HG03520 (cell line): ENCODE measurements at regions not wholly inside any gene's neighbourhood (a gene's known extent, or its start where the extent isn't known, plus 50 kb on each side); places are given as distances from the start of the nearest gene placed in this dataset.
"Not testable (repeated sequence)": the region's sequence is repeated elsewhere in the genome, so short reads cannot be mapped to it uniquely, and the experiment has no call there.

Experiments
- ATAC-seq: cut with Tn5 transposase; IDR thresholded peaks from one replicate; pipeline ENCODE4 v1.9.1; 2021; ENCODE audit warnings: mild to moderate bottlenecking, moderate library complexity; ENCODE audit not compliant: unreplicated experiment

DNA sequence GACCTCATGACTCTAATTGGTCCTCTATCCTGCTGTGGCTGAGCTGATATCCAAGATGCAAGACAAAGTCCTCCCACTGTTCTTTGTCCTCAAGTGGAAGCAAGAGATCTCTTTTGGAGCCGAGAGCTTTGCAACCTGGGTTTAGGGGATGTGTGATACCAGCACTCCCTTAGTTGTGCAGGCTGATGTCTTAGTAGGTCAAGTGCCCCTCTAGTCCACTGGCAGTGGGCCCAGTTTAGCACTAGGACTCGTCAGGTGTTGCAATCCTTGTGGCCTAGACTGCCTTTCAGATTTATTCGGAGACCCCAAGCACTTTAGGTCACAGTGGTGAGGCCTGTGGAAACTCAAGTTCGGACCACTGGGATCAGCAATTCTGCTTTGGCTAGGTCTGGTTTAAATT, 64.0 kb downstream of the GPRASP3 start:
- no peak for ATAC-seq

DNA sequence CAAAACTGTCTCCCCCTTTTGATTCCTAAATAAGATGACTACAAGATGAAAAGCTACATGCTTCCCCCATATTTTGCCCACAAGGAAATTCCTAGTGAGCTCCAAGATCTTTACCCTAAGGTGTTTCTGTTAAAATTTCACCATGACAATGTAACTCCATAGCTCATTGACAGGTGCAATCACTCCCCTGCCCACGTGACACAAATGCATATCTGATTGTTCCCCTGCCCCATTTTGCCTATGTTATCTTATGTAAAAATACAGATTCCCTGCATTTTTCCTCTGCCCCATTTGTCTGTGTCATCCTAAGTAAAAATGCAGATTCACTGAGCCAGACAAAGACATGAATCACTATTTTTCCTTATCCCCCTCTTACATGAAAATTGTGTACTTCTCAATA, 66.7 kb downstream of the GPRASP3 start:
- ATAC-seq, result no peak

DNA sequence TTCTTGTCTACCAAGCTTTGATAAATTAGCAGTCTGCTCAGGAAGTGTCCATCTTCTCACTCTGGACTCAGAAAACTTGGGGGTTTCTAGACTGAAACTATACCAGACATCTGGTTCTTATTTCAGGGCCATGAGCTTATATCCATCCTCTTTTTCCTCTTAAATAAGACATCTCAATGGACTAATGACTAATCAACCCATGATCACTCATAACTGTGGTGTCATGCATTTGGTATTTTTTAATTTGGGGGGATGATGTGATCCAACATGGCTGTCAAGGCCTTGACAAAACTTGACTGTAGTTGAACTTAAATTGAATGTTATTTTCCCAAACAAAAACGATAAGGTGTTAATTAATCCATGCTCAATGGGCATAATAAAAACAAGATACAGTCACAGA, 87.8 kb downstream of the GPRASP3 start:
- ATAC-seq, result no peak

DNA sequence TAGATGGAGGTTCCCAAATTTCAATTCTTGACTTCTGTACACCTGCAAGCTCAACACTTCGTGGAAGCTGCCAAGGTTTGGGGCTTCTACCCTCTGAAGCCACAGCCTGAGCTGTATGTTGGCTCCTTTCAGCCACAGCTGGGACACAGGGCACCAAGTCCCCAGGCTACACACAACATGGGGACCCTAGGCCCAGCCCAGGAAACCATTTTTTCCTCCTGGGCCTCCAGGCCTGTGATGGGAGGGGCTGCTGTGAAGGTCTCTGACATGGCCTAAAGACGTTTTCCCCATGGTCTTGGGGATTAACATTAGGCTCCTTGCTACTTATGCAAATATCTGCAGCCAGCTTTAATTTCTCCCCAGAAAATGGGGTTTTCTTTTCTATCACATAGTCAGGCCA, 97.7 kb downstream of the GPRASP3 start:
- ATAC-seq, result not testable (repeated sequence)

DNA sequence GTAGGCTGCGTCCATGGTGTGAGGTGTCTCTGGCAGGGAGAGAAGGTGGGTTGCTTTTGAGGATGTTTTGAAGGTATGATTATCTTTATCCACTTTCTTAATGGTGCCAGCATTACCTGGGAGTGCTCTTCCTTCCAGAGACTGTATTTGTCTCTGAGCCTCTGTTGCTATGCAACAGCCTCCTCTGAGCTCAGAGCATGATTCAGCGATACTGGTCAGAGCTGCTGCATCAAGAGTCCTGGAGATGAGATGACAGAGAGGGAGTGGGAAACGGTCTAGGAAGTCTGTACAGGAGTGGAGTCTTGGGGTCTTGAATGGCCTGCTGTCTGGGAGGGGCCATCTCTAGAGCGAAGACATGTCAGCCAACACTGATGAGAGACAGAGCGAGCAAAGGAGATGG, 104.4 kb upstream of the RAB40AL start:
- ATAC-seq, result no peak

DNA sequence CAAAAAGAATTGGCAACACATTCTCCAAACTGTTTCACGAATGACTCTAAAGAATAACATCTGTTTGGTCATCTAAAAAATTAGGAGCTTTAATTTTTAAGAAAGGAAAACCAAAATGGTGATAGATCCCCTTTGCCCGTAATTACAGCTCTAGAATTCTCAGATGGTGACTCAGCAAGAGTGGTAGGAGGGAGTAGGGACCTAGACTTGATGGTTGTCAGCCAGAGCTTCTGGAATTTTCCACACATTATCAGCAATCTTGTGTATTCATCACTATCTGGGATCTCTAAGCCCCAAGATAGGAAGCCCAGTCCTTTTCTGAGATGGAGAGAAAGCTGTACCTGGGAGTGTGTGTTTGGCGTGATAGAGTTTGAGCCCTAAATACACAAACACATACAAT, 103.9 kb upstream of the RAB40AL start:
- no peak for ATAC-seq

DNA sequence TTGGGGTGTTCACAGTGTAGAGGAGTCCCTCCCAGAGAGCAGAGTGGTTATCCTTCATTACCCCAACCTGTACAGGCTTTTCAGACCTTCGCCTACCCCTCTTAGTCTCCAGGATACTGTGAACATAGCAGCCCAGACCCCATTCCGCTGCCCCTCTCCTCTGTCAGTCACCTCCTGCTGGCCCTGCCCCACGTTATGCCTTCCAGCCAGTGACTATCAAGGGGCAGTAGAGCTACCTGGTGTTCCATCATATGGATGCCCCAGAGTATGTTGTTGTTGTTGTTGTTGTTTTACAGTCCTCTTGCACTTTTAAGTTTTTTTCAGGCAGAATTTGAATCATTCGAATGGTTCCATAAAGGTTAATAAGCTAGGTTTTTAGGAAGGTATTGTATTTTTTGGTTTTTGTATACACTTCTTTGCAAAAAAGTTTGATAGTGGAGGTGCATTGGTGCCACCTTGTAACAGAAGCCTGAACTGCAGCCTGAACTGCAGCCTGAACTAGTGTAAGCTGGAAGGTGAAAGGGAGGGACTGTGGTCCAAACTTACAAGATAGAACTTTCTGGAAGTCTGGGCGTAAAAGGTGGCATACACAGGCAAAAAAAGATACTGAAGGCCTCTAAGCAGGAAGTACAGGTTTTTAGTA, 101.4 kb upstream of the RAB40AL start:
- ATAC-seq, result no peak

DNA sequence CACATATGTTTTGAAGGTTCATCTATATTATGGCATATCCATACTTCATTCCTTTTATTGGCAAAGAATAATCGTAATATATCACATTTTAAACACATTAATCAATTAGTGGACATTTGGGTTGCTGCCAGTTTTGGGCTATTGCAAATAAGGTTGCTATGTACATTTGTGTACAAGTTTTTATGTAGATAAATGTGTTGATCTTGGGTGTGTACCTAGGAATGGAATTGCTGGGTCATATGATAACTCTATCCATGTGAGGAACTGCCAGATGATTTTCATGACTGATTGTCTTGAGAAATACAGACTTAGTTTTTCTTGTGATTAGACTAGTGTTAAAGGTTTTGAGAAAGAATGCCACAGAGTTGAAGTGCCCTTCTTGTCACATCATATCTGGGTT, 99.2 kb upstream of the RAB40AL start:
- no peak for ATAC-seq

DNA sequence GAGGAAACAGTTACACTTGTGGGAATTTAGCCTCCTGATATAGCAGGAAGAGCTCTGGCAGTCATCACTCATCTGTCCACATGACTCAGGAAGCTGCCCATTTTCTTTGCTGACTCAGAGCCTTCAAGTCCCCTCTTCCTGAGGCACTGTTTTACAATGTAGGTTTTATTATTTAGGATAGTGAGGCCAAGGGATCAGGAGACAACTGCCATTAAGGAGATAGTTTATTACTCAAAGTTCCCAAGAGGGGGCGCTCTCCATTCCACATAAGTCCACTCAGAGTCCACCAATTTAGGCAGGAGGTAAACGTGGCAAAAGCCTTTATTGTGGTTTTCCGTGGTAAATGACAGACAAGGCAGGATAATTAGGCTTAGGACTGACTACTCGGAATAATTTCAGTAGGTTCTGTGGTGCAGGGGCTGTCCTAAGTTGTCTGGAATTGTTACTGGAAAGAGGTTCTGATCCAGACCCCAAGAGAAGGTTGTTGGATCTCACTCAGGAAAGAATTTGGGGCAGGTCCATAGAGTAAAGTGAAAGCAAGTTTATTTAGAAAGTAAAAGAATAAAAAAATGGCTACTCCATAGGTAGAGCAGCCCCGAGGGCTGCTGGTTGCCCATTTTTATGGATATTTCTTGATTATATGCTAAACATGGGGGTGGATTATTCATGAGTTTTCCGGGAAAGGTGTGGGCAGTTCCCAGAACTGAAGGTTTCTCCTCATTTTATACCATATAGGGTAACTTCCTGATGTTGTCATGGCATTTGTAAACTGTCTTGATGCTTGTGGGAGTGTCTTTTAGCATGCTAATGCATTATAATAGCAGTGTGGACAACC, 96.0 kb upstream of the RAB40AL start:
- ATAC-seq, result no peak

DNA sequence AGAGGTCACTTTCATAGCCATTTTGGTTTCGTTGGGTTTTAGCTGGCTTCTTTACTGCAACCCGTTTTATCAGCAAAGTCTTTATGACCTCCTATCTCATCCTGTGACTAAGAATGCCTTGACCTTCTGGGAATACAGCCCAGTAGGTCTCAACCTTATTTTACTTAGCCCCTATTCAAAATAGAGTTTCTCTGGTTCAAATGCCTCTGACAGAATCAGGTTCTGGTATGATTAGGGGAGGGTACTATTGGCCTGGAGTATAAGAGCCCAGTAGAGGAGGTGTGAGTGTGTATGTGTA, 95.4 kb upstream of the RAB40AL start:
- ATAC-seq, result no peak

DNA sequence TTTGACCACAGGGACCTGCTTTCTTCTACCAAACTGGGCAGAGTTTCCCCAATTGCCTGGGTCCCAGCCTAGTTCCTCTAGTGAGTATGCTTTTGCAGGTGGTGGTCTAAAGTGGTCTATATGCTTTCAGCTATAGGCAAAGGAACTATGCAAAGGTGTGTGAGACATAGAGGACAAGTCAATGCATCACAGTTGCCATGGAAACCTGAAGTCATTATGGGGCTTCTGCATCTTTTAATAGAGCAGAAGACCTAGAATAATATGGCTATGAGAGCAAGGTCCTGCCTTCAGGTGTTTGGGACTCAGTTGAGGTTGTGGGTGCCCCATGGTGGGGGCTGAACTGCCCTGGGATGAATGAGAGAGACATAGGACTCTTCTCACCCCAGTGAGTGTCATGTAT, 92.1 kb upstream of the RAB40AL start:
- no peak for ATAC-seq

DNA sequence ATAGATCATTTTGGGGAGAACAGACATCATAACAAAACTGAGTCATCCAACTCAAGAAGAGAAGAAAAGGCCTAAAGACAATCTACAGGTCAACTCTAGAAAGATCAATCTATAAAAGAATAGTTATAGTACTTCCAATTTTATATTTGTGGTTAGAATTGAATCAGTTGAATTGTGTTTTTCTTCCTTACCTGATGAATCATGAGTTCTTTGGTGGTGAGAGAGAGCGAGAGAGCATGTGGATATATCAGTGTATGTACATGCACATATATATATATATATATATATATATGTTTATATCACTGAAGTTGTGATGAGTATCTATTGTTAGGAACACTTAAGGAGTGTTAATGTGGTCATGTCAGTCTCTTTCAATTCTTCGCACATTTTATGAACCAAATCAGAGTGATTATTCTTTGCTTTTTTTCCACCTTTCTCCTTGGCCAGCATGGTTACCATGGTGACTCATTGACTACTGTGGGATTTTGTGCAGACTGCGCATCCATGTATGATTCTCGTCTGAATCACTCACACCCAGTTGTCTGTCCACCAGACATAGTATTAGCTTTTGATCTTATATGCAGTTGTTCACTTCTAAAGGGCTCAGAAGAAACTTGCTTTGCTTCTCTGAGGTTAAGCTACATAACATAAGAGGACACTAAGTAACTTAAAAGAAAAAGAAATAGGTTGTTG, 90.4 kb upstream of the RAB40AL start:
- ATAC-seq, result no peak

DNA sequence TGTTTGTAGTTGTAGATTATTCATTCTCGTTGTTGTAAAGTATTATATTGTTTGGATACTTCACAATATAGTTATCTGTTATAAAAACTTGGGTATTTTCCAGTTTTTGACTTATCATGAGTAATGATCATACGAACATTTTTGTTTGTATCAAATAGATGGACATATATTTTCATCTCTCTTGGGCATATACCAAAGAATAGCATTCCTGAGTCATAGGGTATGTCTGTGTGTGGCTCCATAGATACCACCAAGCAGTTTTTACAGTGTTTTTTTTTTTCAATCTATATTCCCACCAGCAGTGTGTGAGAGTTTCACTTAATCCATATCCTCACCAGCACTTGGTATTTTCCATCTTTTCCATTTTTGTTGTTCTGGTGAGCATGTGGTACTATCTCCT, 89.7 kb upstream of the RAB40AL start:
- no peak for ATAC-seq

DNA sequence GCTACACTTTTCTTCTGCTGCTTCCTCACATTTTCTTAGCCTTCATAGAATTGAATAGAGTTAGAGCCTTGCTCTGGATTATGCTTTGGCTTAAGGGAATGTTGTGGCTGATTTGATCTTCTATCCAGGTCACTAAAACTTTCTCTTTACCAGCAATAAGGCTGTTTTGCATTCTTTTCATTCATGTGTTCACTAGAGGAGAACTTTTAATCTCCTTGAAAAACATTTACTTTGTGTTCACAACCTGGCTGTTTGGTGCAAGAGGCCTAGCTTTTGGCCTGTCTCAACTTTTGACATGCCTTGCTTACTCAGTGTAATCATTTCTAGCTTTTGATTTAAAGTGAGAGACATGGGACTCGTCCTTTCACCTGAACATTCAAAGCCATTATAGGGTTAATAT, 87.7 kb upstream of the RAB40AL start:
- ATAC-seq, result no peak

DNA sequence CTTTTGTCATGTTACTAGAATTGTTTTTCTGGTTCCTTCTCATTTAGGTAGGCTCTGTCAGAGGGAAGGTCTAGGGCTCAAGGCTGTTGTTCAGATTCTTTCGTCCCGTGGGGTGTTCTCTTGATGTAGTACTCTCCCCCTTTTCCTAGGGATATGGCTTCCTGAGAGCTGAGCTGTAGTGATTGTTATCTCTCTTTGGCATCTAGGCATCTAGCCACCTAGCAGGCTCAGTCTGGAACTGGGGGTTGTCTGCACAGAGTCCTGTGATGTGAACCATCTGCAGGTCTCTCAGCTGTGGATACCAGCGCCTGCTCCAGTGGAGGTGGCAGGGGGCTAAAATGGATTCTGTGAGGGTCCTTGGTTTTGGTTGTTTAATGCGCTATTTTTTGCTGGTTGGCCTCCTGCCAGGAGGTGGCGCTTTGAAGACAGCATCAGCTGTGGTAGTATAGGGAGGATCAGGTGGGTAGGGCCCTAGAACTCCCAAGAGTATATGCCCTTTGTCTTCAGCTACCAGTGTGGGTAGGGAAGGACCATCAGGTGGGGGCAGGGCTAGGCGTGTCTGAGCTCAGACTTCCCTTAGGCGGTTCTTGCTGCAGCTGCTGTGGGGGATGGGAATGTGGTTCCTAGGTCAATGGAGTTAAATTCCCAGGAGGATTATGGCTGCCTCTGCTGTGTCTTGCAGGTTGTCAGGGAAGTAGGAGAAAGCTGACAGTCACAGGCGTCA, 78.1 kb upstream of the RAB40AL start:
- ATAC-seq, result not testable (repeated sequence)

DNA sequence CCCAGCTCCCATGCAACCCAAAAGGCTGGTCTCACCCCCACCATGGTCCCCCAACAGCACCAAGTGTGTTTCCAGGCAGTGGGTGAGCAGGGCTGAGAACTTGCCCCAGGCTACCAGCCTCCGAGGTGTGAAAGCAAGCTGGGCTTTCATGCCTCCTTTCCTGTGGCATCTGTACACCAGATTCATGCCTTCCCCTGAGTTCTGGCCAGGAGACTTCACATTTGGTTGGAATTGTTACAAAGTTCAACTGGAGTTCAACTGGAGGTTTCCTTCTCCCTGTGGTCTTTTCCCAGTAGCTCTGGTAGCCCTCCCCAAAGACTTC, 77.6 kb upstream of the RAB40AL start:
- ATAC-seq, result no peak

DNA sequence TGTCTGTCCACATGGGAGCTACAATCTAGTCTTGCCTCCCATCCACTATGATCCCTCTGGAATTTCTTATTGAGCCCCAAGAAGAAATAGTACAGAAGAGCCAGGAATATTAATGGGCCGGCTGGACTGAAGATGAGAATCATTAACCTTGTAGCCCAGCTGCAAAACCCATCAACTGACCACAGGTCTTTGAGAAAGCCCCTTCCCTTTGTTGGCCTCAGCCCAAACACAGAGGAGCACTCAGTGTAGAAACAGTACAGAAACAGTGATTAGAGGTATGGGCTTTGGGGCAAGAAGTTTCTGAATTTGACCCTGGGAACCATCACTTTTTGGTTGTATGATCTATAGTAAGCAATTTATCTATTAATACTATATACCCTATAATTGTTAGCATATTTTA, 76.8 kb upstream of the RAB40AL start:
- ATAC-seq, result no peak

DNA sequence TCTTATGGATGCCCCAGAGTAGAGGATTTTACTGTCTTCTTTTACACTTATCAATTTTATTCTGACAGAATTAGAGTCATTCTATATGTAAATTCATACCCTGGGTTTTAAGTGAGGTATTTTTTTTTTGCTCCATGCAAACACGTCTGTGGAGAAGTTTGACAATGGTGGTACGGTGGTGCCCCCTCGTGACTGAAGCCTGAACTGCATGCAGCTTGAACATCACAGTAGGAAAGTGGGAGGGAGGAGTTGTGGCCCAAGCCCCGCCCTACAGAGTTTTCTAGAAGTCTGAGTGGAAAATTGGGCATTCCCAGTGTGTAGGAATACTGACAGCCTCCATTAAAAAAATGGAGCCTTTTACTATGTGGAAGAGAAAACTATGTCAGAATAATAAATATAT, 73.3 kb upstream of the RAB40AL start:
- peak; percentile 99 for ATAC-seq

DNA sequence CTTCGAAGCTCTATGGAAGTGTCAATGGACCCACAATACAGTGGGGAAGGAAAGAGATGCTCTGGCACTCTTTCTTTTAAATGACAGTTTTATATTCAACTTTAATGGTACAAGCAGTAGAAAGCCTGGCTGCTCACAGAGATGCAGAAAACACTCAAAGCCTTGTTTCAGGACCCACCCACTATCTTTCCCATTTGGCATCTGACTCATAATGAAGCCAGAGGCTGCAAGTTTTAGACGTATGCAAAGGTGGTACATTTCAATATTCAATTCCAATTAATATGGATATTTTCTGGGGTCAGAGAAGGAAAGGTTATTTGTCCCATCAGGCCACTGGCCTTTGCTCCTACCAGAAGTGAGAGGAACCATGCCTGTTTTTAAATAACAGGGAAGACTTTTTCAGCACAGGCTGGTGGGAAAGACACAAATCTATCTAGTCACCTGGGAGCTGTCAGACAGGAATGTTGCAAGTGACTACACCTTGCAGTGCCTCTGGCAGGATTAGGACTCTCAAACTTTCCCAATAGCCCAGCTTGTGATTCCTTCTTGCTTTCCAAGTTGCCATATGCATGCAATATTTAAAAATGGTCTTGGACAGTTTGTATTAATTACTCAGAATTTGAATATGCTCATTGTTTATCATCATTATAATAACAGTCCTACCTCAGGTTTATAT, 70.0 kb upstream of the RAB40AL start:
- no peak for ATAC-seq

DNA sequence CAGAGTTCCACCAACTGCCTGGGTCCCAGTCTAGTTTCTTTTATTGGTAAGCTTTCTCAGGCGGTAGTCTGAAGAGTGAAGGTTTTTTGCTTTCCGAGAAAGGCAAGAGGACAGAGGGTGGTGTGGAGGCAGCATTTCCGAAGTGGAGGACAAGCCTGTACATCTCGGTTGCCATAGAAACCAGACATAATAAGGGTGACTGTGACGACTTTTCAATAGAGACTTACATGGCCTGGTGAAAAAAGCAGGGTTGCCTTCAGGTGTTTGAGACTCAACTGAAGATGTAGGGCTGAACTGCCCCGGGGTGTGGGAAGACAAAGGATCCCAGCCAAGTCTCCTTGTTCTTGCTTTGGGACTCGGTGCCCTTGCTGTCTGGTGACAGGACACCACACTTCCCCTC, 53.6 kb upstream of the RAB40AL start:
- ATAC-seq, result no peak
